ENCODE measurements at regions not wholly inside any gene's neighbourhood (a gene's known extent, or its start where the extent isn't known, plus 50 kb on each side); places are given as distances from the start of the nearest gene placed in this dataset.

DNA sequence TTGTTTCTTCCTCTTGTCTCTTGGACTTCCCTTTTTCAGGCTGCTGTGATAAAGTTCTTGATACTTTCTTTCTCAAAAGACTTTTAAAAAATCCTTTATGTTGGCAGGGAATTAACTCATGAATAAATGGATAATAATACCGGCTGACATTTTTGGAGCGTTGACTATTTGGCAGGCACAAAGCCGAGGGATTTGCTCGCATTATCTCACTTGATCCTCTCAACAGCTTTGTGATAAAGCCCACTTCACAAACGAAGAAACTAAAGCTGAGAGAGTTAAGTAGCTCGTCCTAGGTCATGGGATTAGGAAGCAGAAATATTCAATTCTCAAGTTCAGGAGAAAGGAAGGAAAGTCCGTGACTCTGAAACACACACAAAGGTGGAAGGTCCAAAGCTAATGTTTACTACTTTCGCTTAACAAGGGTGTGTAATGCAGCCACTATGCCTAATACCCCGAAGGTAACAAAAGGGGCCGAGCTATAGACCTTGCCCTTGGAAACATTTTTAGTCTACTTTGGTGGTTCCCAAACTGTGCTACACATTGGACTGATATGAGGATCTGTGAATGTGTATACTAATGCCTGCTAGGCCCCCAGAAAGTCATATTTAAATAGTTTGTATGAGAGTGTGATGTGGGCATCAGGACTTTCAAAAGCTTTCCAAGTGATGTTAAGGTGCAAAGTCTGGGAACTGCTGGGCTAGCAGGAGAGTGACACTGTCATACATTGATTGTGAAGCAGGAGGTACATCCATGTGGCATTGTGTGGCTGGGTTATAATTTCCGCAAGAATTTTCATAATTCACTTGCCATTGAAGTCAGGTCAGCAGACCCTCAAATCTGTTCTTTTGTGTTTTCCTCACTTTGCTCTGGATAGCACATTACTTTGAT lies 508.4 kb downstream of the PLCL1 start:
- TF ChIP-seq ZBTB17 (tag by site-specific recombination; IDR thresholded peaks at IDR 0.05) (no peak), ZNF660 (tag by site-specific recombination; IDR thresholded peaks at IDR 0.05) (0 out of 2 replicates have a peak, but pooled peaks have one; percentile 21)
- Histone ChIP-seq H3K36me3 (ENCODE audit: control insufficient read depth in 2 of 2, insufficient read depth in 1 of 2, low read length in 2 of 2) (no peaks in the 10 kb centered on the region), H3K9me3 (ENCODE audit: control insufficient read depth, insufficient read depth, low read depth, low read length) (no peaks in the 10 kb centered on the region), H3K4me3 (ENCODE audit: low read depth, low read length) (no peak overlapping the region), H3K4me1 (ENCODE audit: control insufficient read depth, insufficient read depth, low read length) (no peaks in the 10 kb centered on the region), H3K27ac (ENCODE audit: extremely low read depth, low read depth, low read length) (no peak overlapping the region)
- POLR2A ChIA-PET: interaction anchor here (0.6 kb wide), 1 partner anchor 25 kb away, joined by 5 read pairs; no protein-coding TSS in a partner anchor
- CTCF ChIA-PET: interaction anchor here (0.7 to 2.1 kb wide), 15 partner anchors 11 to 1548 kb away, joined by 3 to 13 read pairs (median 3); no protein-coding TSS in a partner anchor

- CTCF ChIA-PET: interaction anchor here (0.5 to 2.0 kb wide), 3 partner anchors 11 to 1174 kb away, joined by 3 to 6 read pairs (median 3); no protein-coding TSS in a partner anchor
- no peak overlapping the region for H3K4me3 ChIP-seq (ENCODE audit: low read depth, low read length)
- POLR2A ChIA-PET: no interaction called here
- no peaks in the 10 kb centered on the region for H3K9me3 ChIP-seq (ENCODE audit: control insufficient read depth, insufficient read depth, low read depth, low read length)
- no peaks in the 10 kb centered on the region for H3K4me1 ChIP-seq (ENCODE audit: control insufficient read depth, insufficient read depth, low read length)
- H3K27ac ChIP-seq (ENCODE audit: extremely low read depth, low read depth, low read length): no peak overlapping the region
- no peaks in the 10 kb centered on the region for H3K36me3 ChIP-seq (ENCODE audit: control insufficient read depth in 2 of 2, insufficient read depth in 1 of 2, low read length in 2 of 2)
- TF ChIP-seq ZSCAN16 (tag by site-specific recombination; IDR thresholded peaks at IDR 0.05) (no peak), ZNF610 (tag by site-specific recombination; IDR thresholded peaks at IDR 0.05; ENCODE audit: borderline replicate concordance) (peak; percentile 86; the same call in 1 of the 2 replicates)
Measured at GRCh38 chr2:198311020-198311419, 506.6 kb downstream of the PLCL1 start.

GRCh38 chr2:198309673-198310280 lies 505.4 kb downstream of the PLCL1 start:
- ChIA-PET CTCF (interaction anchor here (0.6 to 1.3 kb wide), 20 partner anchors 8 to 1738 kb away, joined by 3 to 11 read pairs (median 3); no protein-coding TSS in a partner anchor), POLR2A (no interaction called here)
- Histone ChIP-seq H3K4me1 (ENCODE audit: control insufficient read depth, insufficient read depth, low read length) (peaks cover 4% of the 10 kb centered on the region; the same call in 1 of the 2 replicates), H3K36me3 (ENCODE audit: control insufficient read depth in 2 of 2, insufficient read depth in 1 of 2, low read length in 2 of 2) (no peaks in the 10 kb centered on the region), H3K27ac (ENCODE audit: extremely low read depth, low read depth, low read length) (no peak overlapping the region), H3K9me3 (ENCODE audit: control insufficient read depth, insufficient read depth, low read depth, low read length) (no peaks in the 10 kb centered on the region), H3K4me3 (ENCODE audit: low read depth, low read length) (no peak overlapping the region)
- TF ChIP-seq YY1 (tag by site-specific recombination; IDR thresholded peaks at IDR 0.05): peak; percentile 22; the same call in 1 of the 2 replicates
- peak; percentile 42; the same call in 1 of the 2 replicates for TF ChIP-seq CTCF (tag by site-specific recombination; IDR thresholded peaks at IDR 0.05)
- no peak for TF ChIP-seq ZNF394 (tag by site-specific recombination; IDR thresholded peaks at IDR 0.05; ENCODE audit: borderline replicate concordance)
- no peak for TF ChIP-seq ZNF747 (tag by site-specific recombination; IDR thresholded peaks at IDR 0.05)
- TF ChIP-seq ZNF707 (tag by site-specific recombination; IDR thresholded peaks at IDR 0.05): no peak
- TF ChIP-seq KLF9 (tag by site-specific recombination; IDR thresholded peaks at IDR 0.05; ENCODE audit: low read depth): no peak
- no peak for TF ChIP-seq ZNF677 (tag by site-specific recombination; IDR thresholded peaks at IDR 0.05)
- TF ChIP-seq ZNF654 (tag by site-specific recombination; IDR thresholded peaks at IDR 0.05; ENCODE audit: low read depth): peak; percentile 74
- no peak for TF ChIP-seq RBAK (tag by site-specific recombination; IDR thresholded peaks at IDR 0.05)
- no peak for TF ChIP-seq GFI1B (tag by site-specific recombination; IDR thresholded peaks at IDR 0.05)
- TF ChIP-seq ZFHX2 (tag by site-specific recombination; conservative IDR thresholded peaks at IDR 0.05): no peak
- TF ChIP-seq ZNF501 (tag by site-specific recombination; IDR thresholded peaks at IDR 0.05): no peak
- TF ChIP-seq ZNF768 (tag by site-specific recombination; IDR thresholded peaks at IDR 0.05): no peak
